ENCODE measurements at regions not wholly inside any gene's neighbourhood (a gene's known extent, or its start where the extent isn't known, plus 50 kb on each side); places are given as distances from the start of the nearest gene placed in this dataset.

- no peaks in the 10 kb centered on the region for H3K9me3 ChIP-seq
- H3K36me3 ChIP-seq = no peaks in the 10 kb centered on the region
- H3K27ac ChIP-seq = no peak overlapping the region
- H3K27me3 ChIP-seq = no peaks in the 10 kb centered on the region
- DNase-seq (no peak), ATAC-seq (no peak)
- H3K4me1 ChIP-seq = no peaks in the 10 kb centered on the region
- no peak overlapping the region for H3K4me3 ChIP-seq
- no peak for TF ChIP-seq CTCF (IDR thresholded peaks at IDR 0.05)
- intact Hi-C loops (cut with DNase I) = no loop called here
- 78 to 83% methylated on average over 4 of the region's 4 CpGs for WGBS, 2 donors
These were observed 206.2 kb downstream of the CEMIP2 start for GRCh38 chr9:71562140-71562539.

- no peak overlapping the region for H3K4me3 ChIP-seq
- 56 to 71% methylated on average over 2 of the region's 2 CpGs for WGBS, 2 donors
- intact Hi-C loops (cut with DNase I) = no loop called here
- H3K36me3 ChIP-seq = no peaks in the 10 kb centered on the region
- TF ChIP-seq CTCF (IDR thresholded peaks at IDR 0.05) = no peak
- DNase-seq (no peak), ATAC-seq (no peak)
- H3K4me1 ChIP-seq = no peaks in the 10 kb centered on the region
- no peaks in the 10 kb centered on the region for H3K9me3 ChIP-seq
- no peak overlapping the region for H3K27ac ChIP-seq
- H3K27me3 ChIP-seq = peaks cover 0 to 11% (median 5%) of the 10 kb centered on the region in 7 donors
These were observed 211.0 kb downstream of the CEMIP2 start for GRCh38 chr9:71557310-71557709.

- H3K9me3 ChIP-seq = no peaks in the 10 kb centered on the region
- no peaks in the 10 kb centered on the region for H3K4me1 ChIP-seq
- ATAC-seq (no peak), DNase-seq (no peak)
- WGBS, 2 donors = 16 to 20% methylated on average over 7 of the region's 7 CpGs
- peaks cover 0 to 24% (median 6%) of the 10 kb centered on the region in 7 donors for H3K27me3 ChIP-seq
- H3K36me3 ChIP-seq = no peaks in the 10 kb centered on the region
- no peak overlapping the region for H3K27ac ChIP-seq
- TF ChIP-seq CTCF (IDR thresholded peaks at IDR 0.05) = no peak
- intact Hi-C loops (cut with DNase I) = no loop called here
- no peak overlapping the region for H3K4me3 ChIP-seq
These were observed 215.8 kb downstream of the CEMIP2 start for GRCh38 chr9:71552480-71552879.

GRCh38 chr9:71549023-71549422, 219.3 kb downstream of the CEMIP2 start:
- DNase-seq (no peak), ATAC-seq (no peak)
- 77 to 78% methylated on average over 2 of the region's 2 CpGs for WGBS, 2 donors
- no peak for TF ChIP-seq CTCF (IDR thresholded peaks at IDR 0.05)
- H3K9me3 ChIP-seq = no peaks in the 10 kb centered on the region
- no peaks in the 10 kb centered on the region for H3K36me3 ChIP-seq
- H3K4me1 ChIP-seq = no peaks in the 10 kb centered on the region
- H3K4me3 ChIP-seq = no peak overlapping the region
- intact Hi-C loops (cut with DNase I) = no loop called here
- no peak overlapping the region for H3K27ac ChIP-seq
- H3K27me3 ChIP-seq = peaks cover 0 to 20% (median 6%) of the 10 kb centered on the region in 7 donors

- no peaks in the 10 kb centered on the region for H3K4me1 ChIP-seq
- H3K9me3 ChIP-seq = no peaks in the 10 kb centered on the region
- H3K4me3 ChIP-seq = no peak overlapping the region
- WGBS, 2 donors = 87 to 89% methylated on average over 4 of the region's 4 CpGs
- DNase-seq = no peak
- H3K27ac ChIP-seq = no peak overlapping the region
- ATAC-seq = no peak
- intact Hi-C loops (cut with DNase I) = no loop called here
- TF ChIP-seq CTCF (IDR thresholded peaks at IDR 0.05) = no peak
- no peaks in the 10 kb centered on the region for H3K36me3 ChIP-seq
- H3K27me3 ChIP-seq = peaks cover 0 to 5% (median 0%) of the 10 kb centered on the region in 7 donors
These were observed 223.8 kb downstream of the CEMIP2 start for GRCh38 chr9:71544464-71544863.
